Hematopoietic multipotent progenitor cell treated with erythropoietin and hydrocortisone succinate and interleukin-3 and kit ligand, for 8 days (in vitro differentiated cells): ENCODE measurements at regions not wholly inside any gene's neighbourhood (a gene's known extent, or its start where the extent isn't known, plus 50 kb on each side); places are given as distances from the start of the nearest gene placed in this dataset.

ENCODE experiments used
- DNase-seq: peaks from one replicate; pipeline ENCODE4 v3.0.0-alpha.2; 2015

DNA sequence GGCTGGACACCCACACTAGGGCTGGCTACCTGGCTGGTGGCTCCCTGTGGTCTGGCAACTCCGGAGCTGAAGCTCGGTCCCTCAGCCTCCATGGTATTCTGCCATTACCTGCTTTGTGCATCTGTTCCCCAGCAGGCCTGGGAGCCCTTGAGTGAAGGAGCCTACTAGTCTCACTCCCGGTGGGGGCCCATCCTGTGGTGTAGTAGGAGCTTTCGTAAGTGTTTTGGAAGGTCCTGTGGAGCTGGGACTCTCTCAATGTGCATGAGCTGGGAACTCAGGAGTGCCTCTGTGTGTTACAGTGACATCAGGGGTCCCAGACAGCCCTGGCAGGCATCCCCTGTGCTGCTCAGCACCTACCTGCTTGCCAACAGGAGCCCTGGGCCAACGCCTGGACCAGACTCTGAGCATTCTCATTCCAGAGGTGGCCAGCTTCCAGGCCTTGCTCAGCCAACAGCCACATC lies 267.1 kb downstream of the GADD45G start:
- DNase-seq, result no peak

- DNase-seq, result no peak
These were observed 267.7 kb downstream of the GADD45G start for GRCh38 chr9:89872426-89872912.

GRCh38 chr9:89872913-89873707 lies 268.3 kb downstream of the GADD45G start:
- no peak for DNase-seq

- DNase-seq, result no peak
These were observed 269.0 kb downstream of the GADD45G start for GRCh38 chr9:89873801-89874200.

- no peak for DNase-seq
These were observed 269.8 kb downstream of the GADD45G start for GRCh38 chr9:89874351-89875321.

- DNase-seq, result no peak
These were observed 272.5 kb downstream of the GADD45G start for GRCh38 chr9:89877051-89878002.

GRCh38 chr9:89878003-89878411 lies 273.2 kb downstream of the GADD45G start:
- DNase-seq, result no peak

GRCh38 chr9:89878687-89879086 lies 273.9 kb downstream of the GADD45G start:
- DNase-seq, result no peak

- DNase-seq, result no peak
These were observed 274.5 kb downstream of the GADD45G start for GRCh38 chr9:89879276-89879675.

- DNase-seq, result no peak
These were observed 274.9 kb downstream of the GADD45G start for GRCh38 chr9:89879701-89880100.

DNA sequence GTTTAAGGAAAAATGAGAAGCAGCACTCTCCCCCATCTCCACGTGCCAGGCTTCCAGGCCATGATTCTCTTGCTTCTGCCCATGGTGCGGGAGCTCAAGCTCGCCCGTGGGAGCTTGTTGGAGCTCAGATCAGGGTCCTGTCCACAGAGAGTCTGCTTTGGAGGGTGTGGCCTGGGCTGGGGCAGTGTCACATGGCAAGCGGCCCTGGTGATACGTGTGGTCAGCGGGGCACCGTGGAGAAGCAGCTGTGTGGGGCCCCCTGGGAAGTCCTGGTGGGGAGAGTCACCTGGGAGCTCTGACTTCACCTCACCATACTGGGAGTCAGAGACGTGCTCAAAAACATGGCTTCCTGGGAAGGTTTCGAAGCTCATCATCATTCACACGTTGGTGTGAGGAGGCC lies 275.3 kb downstream of the GADD45G start:
- DNase-seq, result no peak

DNA sequence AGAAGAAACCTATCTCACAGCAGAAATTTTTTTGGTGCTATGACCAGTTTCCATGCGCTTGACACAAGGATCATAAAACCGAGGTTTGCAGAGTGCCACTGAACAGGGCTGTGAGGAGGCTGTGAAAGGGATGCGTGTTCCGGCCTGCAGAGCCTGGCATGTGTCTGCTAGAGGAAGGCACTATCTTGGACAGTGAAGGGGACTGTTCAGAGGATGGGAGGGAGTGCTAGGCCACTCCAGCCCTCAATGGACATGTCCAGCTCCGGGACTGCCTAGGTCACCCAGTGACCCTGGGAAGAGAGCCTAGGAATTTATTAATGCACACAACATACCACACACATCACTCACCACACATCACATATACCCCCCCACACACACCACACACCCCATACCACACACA lies 275.9 kb downstream of the GADD45G start:
- no peak for DNase-seq

- no peak for DNase-seq
These were observed 276.6 kb downstream of the GADD45G start for GRCh38 chr9:89881431-89881830.

DNA sequence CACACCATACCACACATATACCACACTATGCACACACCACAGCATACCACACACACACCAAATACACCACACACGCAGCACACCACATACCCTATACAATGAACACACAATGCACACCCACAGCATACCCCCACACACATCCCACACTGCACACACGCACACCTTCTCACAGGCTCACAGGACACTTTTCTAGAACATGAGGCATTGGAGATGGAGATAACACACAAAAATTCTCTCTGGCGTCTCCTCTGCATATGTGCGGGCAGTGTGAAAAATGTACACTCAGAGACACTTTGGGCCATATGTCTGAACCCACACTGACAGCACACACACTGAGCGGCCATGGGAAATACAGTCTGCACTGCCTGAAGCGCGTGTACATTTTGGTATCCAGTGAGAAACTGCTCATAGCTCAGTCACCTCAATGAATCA lies 278.1 kb downstream of the GADD45G start:
- no peak for DNase-seq

DNA sequence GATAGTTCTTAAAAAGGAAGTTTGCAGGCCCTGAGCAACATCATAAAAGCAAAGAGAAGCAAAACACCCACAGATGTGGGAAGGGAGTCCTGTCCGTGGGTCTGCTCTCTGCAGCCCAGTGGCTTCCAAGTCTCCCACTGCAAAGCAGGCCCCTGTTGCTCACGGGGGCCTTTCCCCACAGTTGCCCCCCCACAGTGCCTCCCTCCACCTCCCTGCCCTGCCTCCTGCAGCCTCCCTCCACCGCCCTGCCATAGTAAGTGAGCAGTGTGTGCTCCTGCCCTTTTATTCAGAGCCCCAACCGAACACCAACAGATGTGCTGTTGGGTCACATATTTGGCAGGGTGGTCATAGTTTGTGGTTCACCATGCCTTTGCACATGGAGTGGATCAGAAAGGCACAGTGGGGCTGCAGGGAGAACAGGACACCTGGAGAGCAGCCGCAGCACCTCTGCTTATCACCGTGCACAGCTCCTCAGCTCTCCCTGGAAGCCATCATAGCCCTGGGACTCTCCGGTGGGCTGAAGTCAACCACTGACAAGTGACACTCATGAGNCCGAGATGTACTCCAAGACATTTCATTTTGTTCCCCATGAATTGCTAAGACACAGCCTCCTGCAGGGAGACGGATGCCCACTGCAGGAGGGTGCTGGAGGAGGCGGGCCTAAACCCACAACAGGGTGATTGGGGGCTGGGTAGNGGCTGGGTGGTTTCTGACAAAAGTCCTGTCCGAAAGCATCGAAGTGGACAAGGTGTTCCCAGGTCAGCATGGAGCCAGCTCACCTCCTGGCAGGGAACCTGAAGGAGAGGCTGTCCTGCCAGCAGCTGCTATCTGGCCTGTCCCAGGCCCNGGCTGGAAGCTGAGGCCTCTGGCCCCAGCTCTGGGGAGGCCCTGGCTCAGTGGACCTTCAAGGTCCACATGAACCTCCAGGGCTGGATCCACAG lies 278.9 kb downstream of the GADD45G start:
- DNase-seq, result no peak

DNA sequence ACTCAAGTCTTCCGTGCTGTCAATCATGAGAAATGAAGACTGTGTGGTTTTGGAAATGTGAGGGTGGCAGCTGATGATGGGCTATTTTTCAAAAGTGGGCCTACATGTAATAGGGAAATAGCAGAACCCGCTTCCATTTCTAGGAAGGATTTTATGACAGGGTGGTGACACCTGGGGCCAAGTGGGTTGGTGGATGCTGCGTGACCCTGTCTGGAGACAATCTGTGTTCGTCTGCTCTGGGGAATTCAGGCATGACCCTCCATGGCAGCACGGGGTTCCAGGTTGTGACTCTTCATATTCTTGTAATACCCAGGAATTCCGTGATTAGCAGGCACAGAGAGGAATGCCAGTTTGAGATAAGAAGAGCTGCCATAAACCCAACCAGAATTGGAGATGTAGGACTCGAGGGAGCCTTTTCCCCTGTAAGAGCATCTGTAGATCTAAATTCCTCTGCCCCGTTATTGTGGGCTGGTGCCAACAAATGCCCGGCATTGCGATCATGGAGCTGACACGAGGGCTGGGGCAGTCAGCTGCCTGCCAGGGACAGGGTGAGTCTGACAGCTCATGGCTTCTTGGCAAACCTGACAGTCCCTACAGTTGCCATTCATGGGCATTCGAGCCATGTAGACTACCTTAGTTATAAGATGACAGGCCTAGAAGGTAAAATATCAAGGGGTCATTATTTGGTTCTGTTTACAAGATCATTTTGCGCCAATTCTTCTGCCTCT lies 279.7 kb downstream of the GADD45G start:
- DNase-seq, result no peak

DNA sequence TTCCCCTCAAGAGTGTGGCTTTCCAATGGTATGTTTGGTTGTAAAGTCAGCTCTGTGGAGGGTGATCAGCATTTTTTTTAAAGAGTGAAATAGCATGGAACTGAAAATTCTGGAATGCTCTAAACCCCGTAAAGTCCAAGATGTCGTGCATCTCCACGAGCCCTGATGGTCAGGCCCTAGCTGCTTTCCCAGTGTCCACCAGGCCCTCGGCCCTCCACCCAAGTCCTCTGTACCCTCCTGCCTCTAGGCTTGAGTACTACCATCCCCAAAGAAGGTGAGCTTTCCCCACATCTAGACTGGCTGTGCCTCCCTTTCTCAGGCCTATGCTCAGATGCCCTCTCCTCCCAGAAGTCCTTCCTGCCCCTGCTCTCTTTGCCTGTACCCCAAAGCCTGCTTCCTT lies 280.3 kb downstream of the GADD45G start:
- no peak for DNase-seq

GRCh38 chr9:89886281-89886700 lies 281.5 kb downstream of the GADD45G start:
- no peak for DNase-seq

DNA sequence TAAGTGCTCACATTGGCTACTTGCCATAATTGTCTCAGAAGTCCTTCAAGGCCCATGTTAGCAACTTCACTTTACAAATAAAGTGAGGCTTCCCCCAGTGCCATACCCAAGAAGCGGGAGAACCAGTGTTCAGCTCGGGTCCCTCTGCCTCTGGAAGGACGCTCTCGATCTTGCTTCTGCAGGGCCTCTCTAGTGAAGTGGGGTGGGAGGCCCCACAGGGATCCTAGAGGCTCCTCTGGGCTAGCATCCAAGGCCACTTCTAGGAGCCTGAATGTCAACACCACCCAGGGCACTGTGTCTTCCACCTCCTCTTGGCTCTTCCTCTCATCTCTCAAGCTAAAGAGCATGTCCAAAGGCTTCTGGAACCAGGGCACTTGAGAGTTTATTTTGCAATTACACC lies 282.5 kb downstream of the GADD45G start:
- DNase-seq, result no peak

- DNase-seq, result no peak
These were observed 283.4 kb downstream of the GADD45G start for GRCh38 chr9:89888233-89888632.
